ENCODE measurements at regions not wholly inside any gene's neighbourhood (a gene's known extent, or its start where the extent isn't known, plus 50 kb on each side); places are given as distances from the start of the nearest gene placed in this dataset.
A peak's percentile ranks its signal among the peaks of the same experiment; 100 is the strongest.

- Histone ChIP-seq H3K9me3 (ENCODE audit: low read depth) (no peaks in the 10 kb centered on the region), H3K36me3 (replicated peaks; ENCODE audit: insufficient read depth, low read depth) (no peaks in the 10 kb centered on the region), H3K27ac (no peak overlapping the region), H3K4me3 (no peak overlapping the region), H3K79me2 (no peaks in the 10 kb centered on the region), H3K27me3 (peaks cover 3% of the 10 kb centered on the region), H3K4me2 (no peak overlapping the region), H3K9me2 (replicated peaks; ENCODE audit: insufficient read depth) (no peaks in the 10 kb centered on the region), H2AFZ (no peak overlapping the region), H4K20me1 (ENCODE audit: insufficient read depth, poor library complexity, severe bottlenecking) (no peaks in the 10 kb centered on the region), H3K4me1 (ENCODE audit: insufficient read depth) (no peaks in the 10 kb centered on the region)
- TF ChIP-seq EZH2phosphoT487 (IDR thresholded peaks at IDR 0.05; ENCODE audit: low read depth, severe bottlenecking, unreplicated experiment) = no peak
- TF ChIP-seq EZH2 (IDR thresholded peaks at IDR 0.05; ENCODE audit: borderline replicate concordance) = no peak
- no peak for TF ChIP-seq CTCF (IDR thresholded peaks at IDR 0.05; ENCODE audit: poor library complexity)
- peak; percentile 15 for DNase-seq (ENCODE audit: low spot score)
- WGBS (ENCODE audit: low lambda C conversion rate, missing lambda C conversion rate) = 56% methylated on average over 2 of the region's 2 CpGs
These were observed 341.3 kb downstream of the TBL1XR1 start for GRCh38 chr3:176855901-176856486.

- no peaks in the 10 kb centered on the region for H3K36me3 ChIP-seq (replicated peaks; ENCODE audit: insufficient read depth, low read depth)
- H3K4me3 ChIP-seq = no peak overlapping the region
- TF ChIP-seq EZH2 (IDR thresholded peaks at IDR 0.05; ENCODE audit: borderline replicate concordance) = no peak
- TF ChIP-seq EZH2phosphoT487 (IDR thresholded peaks at IDR 0.05; ENCODE audit: low read depth, severe bottlenecking, unreplicated experiment) = no peak
- TF ChIP-seq CTCF (IDR thresholded peaks at IDR 0.05; ENCODE audit: poor library complexity) = no peak
- DNase-seq (ENCODE audit: low spot score) = no peak
- H4K20me1 ChIP-seq (ENCODE audit: insufficient read depth, poor library complexity, severe bottlenecking) = no peaks in the 10 kb centered on the region
- H3K9me2 ChIP-seq (replicated peaks; ENCODE audit: insufficient read depth) = no peaks in the 10 kb centered on the region
- no peak overlapping the region for H2AFZ ChIP-seq
- no peak overlapping the region for H3K27ac ChIP-seq
- H3K27me3 ChIP-seq = peaks cover 3% of the 10 kb centered on the region
- no peaks in the 10 kb centered on the region for H3K79me2 ChIP-seq
- H3K4me1 ChIP-seq (ENCODE audit: insufficient read depth) = no peaks in the 10 kb centered on the region
- H3K4me2 ChIP-seq = no peak overlapping the region
- WGBS (ENCODE audit: low lambda C conversion rate, missing lambda C conversion rate) = 43% methylated on average over 4 of the region's 4 CpGs
- H3K9me3 ChIP-seq (ENCODE audit: low read depth) = no peaks in the 10 kb centered on the region
These were observed 342.1 kb downstream of the TBL1XR1 start for GRCh38 chr3:176855213-176855612.

GRCh38 chr3:176850498-176850897 is 346.8 kb downstream of the TBL1XR1 start:
- H3K9me2 ChIP-seq (replicated peaks; ENCODE audit: insufficient read depth) = no peaks in the 10 kb centered on the region
- no peaks in the 10 kb centered on the region for H3K4me1 ChIP-seq (ENCODE audit: insufficient read depth)
- H3K27ac ChIP-seq = no peak overlapping the region
- WGBS (ENCODE audit: low lambda C conversion rate, missing lambda C conversion rate) = 40% methylated on average over 6 of the region's 6 CpGs
- TF ChIP-seq EZH2 (IDR thresholded peaks at IDR 0.05; ENCODE audit: borderline replicate concordance) (no peak), EZH2phosphoT487 (IDR thresholded peaks at IDR 0.05; ENCODE audit: low read depth, severe bottlenecking, unreplicated experiment) (no peak), CTCF (IDR thresholded peaks at IDR 0.05; ENCODE audit: poor library complexity) (no peak)
- no peaks in the 10 kb centered on the region for H3K9me3 ChIP-seq (ENCODE audit: low read depth)
- peaks cover 6% of the 10 kb centered on the region for H3K27me3 ChIP-seq
- H2AFZ ChIP-seq = no peak overlapping the region
- no peak overlapping the region for H3K4me3 ChIP-seq
- H3K79me2 ChIP-seq = no peaks in the 10 kb centered on the region
- H4K20me1 ChIP-seq (ENCODE audit: insufficient read depth, poor library complexity, severe bottlenecking) = no peaks in the 10 kb centered on the region
- no peak overlapping the region for H3K4me2 ChIP-seq
- no peaks in the 10 kb centered on the region for H3K36me3 ChIP-seq (replicated peaks; ENCODE audit: insufficient read depth, low read depth)
- DNase-seq (ENCODE audit: low spot score) = no peak

Data from hepatocyte (in vitro differentiated cells).